NCI-H2029 treated with DMSO at 0.1 percent for 48 hours (cell line): ENCODE measurements at regions not wholly inside any gene's neighbourhood (a gene's known extent, or its start where the extent isn't known, plus 50 kb on each side); places are given as distances from the start of the nearest gene placed in this dataset.

Experiments
- DNase-seq: peaks from one replicate; lab custom pipeline; 2025; lab: John Stamatoyannopoulos, UW

DNA sequence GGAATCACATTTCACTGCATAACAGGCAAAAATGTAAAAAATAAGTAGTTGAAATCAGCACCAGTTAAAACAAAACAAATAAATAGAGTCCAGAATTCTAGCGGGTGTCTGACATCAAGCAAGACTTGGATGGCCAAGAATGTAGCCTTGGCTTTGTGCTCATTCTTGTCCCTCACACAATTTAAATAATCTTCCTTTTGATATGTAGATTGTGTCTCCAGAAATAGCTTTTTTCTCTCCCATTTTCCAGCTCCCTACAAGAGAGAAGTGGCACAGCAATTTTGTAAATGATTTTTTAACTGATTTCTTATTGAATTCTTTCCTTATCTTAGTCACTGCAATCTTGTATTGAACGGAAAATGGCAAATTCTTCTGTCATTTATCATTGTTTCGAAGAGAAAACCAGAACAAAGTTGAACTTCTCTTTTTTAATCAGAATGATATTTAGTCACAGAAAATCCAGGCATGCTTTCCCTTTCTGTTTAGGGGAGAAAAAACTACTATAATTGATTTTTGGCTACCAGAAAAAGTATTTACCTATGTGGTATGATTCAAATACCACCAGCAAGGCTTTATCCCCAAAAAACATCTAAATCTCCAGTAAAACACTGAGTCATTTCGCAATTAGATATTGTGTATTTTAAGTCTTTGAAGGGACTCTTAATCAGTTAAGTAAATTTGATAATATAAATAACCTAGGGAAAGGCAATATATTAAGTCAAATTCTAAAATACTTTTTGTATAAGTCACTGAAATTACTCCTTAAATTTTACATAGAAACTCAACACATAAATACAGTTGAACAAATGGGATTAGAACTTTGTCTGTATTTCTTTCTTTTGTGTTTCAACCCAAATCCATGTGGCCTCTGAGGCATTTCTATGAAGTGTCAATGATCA lies 481.7 kb downstream of the GBE1 start:
- DNase-seq, result no peak

DNA sequence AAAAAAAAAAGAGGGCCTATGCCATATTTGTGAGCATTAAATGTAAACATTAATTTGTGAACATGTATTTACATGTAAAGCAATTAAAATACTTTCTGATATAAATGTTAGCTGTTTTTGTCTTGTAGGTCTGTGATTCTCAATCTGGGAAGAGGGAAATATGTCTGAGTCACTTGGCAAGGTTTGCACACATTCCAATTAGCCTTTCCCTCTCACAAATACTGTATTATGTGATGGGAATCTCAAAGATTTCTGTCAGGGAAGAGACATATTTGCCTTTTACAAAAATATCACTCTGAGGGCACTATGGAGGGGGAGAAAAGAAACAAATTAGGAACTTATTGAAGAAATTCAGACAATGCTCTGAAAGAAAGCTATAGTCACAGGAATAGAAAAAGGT lies 483.6 kb downstream of the GBE1 start:
- DNase-seq, result no peak

GRCh38 chr3:81274671-81275070 lies 486.8 kb downstream of the GBE1 start:
- DNase-seq, result no peak

- DNase-seq, result no peak
Observed at GRCh38 chr3:81270603-81271379, 490.7 kb downstream of the GBE1 start.

- no peak for DNase-seq
Observed at GRCh38 chr3:81268526-81268925, 492.9 kb downstream of the GBE1 start.

- DNase-seq, result no peak
Observed at GRCh38 chr3:81261996-81262395, 499.4 kb downstream of the GBE1 start.

GRCh38 chr3:81255463-81255862 lies 506.0 kb downstream of the GBE1 start:
- no peak for DNase-seq

- DNase-seq, result no peak
Observed at GRCh38 chr3:81251096-81251495, 510.3 kb downstream of the GBE1 start.

GRCh38 chr3:81249540-81250029 lies 511.9 kb downstream of the GBE1 start:
- DNase-seq, result peak; percentile 3

DNA sequence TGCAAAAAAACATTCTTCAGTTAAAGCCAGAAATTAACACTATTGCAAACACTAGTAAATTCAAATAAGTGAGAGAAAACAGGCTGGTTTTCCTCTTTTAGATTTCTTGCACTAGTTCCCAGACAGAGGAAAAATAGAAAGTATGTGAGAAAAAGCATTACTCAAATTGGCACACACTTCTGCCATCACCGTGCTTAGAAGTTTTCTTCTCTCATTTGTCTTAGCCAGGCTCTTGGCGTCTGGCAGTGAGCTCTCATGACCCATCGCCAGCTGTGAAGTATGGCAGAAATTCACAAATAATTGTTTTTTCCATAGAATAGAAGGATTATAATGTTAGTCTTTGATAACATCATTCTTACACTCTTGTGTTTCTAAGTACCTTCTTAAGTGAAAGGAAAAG lies 515.9 kb downstream of the GBE1 start:
- no peak for DNase-seq

DNA sequence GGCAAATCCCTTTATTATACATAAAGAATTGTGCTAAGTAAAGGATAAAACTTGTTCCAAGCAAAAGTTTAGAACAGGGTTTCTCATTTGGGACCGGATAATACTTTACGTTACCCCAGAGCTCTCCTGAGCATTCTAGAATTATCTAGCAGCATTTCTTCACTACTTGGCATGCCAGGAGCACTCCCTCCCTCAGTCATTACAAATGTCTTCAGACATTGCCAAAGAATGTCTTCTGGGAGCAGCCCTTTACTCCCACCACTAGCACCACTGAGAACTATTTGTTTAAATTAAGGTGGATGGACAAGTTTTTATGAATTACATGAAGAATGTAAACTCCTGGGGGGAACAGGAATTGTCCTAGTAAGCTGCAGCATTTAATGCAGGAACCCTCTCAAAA lies 516.4 kb downstream of the GBE1 start:
- no peak for DNase-seq

DNA sequence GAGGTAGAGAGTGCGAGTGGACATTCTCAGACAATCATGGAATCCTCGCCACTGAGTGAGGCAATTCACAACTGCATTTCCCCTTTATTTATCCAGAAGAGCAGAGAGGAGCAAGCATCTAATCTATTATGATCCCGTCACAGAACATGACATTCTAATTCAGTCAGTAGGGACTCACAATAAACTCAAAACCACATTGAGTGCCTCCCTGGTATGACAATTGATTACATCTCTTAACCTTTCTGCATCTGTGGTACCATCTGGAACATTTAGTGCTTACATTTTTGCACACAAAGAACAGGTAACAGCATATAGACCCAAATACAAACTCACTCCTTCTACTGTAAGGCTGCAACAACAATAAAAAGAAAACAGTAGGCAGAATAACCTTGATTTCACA lies 517.2 kb downstream of the GBE1 start:
- DNase-seq, result no peak

DNA sequence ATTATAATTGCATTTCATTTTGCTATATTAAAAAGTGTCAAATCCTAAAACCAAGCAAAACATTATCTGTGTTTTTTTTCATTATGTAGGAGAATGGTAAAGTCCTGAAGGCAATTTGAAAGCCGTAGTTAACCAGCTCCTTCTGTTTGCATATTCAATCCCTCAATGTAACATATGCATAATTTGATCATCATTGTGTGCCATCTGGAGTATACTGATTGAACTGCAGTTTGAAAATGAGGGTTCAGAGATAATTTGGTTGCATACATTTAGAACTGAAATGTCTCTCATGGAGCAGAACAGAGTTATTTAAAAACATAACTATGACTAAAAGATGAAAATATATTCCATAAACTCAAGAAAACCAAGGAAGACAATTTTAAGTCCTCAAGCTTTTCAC lies 518.6 kb downstream of the GBE1 start:
- DNase-seq, result no peak

DNA sequence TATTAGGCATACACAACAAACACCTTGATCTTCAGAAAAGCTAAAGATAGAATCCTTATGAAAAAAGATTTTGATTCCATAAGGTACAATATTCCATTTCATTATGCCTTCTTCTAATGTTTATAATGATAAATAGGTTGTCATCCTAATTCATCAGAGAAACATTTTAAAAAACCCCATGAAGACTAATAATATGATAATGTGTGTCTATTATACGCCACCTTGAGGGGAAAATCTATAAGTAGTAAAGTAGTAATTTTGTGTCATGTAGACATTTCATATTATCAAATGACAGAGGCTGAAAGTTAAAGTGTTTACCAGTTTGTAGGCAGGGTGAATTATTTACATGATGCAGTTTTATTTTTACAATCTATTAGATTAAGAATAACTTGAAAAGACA lies 524.3 kb downstream of the GBE1 start:
- DNase-seq, result no peak

DNA sequence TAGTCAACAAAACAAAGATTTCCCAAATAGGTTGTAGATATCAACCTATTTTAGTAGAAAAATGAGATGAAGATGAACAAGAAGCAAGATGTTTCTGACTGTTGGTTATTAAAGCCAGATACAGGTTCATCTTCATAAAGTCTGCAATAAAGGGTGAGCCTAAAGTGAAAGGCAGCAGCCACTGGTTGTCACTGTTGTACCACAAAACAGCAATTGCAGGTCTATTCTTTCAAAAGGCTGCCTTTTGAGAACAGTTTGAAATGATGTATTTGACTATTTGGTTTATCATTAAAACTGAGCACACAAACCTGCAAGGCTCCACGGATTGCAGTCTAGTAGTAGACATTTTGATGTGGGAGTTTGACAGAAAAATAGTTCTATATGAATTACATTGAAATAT lies 543.4 kb downstream of the GBE1 start:
- no peak for DNase-seq

DNA sequence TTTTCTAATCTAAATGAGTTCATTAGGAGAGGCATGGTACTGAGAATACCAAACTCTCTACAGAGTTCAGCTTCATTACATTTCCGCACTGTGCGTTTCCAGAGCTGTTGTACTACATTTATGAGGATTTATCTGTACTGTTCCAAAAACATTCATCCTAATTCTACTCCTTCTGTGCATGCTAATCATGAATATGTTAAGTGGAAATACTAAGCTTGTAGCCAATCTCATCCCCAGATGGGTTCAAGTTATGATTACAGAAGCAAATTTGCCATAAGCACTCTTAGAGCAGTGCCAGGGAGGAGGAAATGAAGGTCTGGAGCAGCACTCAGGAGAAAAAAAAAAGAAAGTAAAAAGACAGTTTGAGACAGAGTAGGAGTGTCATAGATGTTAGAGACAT lies 544.3 kb downstream of the GBE1 start:
- DNase-seq, result no peak

DNA sequence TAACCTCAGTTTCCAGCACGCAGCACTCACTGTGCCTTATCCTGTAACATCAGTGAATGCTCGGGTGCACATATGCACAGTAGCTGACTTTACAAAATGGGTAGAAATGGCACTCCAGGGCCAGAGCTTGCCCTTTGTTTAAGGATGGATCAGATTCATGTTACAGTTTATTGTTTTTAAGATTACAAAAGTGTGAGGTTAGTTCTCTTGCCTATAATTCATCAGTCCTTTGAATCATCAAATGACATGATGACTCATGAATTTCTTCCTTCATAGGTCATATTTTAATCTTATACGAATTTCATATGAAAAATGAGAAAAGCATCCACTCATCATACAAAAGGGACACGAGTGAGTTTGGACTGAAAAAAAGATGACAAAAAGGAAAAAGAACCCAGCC lies 545.3 kb downstream of the GBE1 start:
- no peak for DNase-seq

DNA sequence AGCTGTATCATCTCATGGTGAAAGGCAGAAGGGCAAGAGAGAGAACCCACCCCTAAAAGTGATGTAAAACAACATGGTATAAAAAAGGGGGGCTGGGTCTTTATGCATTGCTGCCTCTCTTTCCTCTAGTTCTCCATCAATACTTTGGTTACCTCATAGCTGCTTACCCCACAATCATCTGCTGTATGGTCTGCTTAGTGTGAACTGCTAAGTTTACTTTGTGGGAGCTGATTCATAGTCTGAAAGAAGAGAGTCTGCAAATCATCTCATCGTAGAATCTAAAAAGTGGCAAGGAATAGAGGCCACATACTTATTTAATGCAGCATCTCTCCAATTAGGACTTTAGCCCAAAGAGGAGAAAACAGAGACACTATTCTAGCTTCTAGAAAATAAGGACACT lies 546.8 kb downstream of the GBE1 start:
- DNase-seq, result no peak

GRCh38 chr3:81199587-81199986 lies 561.9 kb downstream of the GBE1 start:
- no peak for DNase-seq

DNA sequence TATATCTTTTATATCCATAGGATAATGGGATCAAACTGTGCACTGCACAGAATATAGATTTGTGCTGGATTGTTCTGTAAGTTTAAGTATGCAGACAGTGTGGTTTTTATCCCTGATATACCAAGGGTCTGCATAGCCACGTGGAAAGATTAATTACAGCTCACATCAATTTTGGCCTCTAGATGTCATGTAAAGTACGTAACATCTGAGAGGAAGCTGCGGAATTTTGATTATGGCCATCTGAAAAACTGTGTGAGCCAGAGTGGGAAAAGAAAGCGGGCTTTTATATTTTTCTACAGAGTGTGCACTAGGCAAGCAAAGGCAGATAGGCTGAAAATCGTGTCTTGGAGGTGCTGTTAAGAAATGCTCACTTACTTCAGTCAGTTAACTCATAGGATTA lies 562.7 kb downstream of the GBE1 start:
- DNase-seq, result no peak

- no peak for DNase-seq
Observed at GRCh38 chr3:81198216-81198615, 563.2 kb downstream of the GBE1 start.

DNA sequence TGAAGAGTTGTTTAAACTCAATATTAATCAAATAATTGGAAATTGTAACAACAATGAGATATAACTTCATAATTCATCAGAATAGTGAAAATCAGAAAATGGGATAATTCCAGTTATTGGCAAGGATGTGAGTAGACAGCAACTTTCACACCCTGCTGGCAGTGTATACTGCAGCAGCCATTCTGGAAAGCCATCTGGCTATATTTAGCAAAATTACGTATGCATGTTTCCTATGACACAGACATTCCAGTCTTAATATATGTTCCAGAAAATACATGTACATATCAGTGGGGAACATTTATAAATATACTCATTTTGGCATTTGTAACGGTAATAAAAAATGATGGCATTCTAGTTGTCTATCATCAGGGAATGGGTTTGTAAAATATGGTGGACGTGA lies 564.1 kb downstream of the GBE1 start:
- DNase-seq, result no peak

- DNase-seq, result no peak
Observed at GRCh38 chr3:81195478-81195877, 566.0 kb downstream of the GBE1 start.
